Testis (tissue), 2 donors: ENCODE measurements at regions not wholly inside any gene's neighbourhood (a gene's known extent, or its start where the extent isn't known, plus 50 kb on each side); places are given as distances from the start of the nearest gene placed in this dataset.

ENCODE experiments used
- DNase-seq: peaks from one replicate; pipeline ENCODE4 v3.0.0-alpha.2; 2019
- H3K27ac ChIP-seq, 2 donors: fragments of 200-600 bp; sonication (generic); one replicate each; pipeline ENCODE4 v1.5.1; 2019
- H3K27me3 ChIP-seq: fragments of 200-600 bp; sonication (generic); one replicate; pipeline ENCODE4 v1.5.1; 2019
- H3K36me3 ChIP-seq: fragments of 200-600 bp; sonication (generic); one replicate; pipeline ENCODE4 v1.5.1; 2017; ENCODE audit warnings: low read depth; ENCODE audit errors: missing control alignments
- H3K4me1 ChIP-seq: fragments of 200-600 bp; sonication (generic); one replicate; pipeline ENCODE4 v1.5.1; 2019
- H3K4me3 ChIP-seq, 2 donors: fragments of 200-600 bp; sonication (generic); one replicate each; pipeline ENCODE4 v1.5.1; 2017 to 2019
- H3K9me3 ChIP-seq: fragments of 200-600 bp; sonication (generic); one replicate; pipeline ENCODE4 v1.5.1; 2017
- POLR2A ChIP-seq: fragments of 450-650 bp; IDR thresholded peaks from one replicate; pipeline ENCODE4 v1.6.1; 2017; ENCODE audit warnings: antibody characterized with exemption, mild to moderate bottlenecking, moderate library complexity
- WGBS, 2 donors: methylation state at CpG; one replicate each; pipeline ENCODE4 v1.1.5; 2018; 5-methylcytosine and 5-hydroxymethylcytosine counted together
- intact Hi-C: fragments of 100-400 bp; cut with DNase I; formaldehyde crosslinking; loops from one replicate; pipeline ENCODE4 v1.15.1; 2023; ENCODE audit warnings: low total_unique reads
- TF ChIP-seq, protein P1 (sequence below), 3 experiments: fragments of 450-650 bp in 2 of 3; fragments of 200-600 bp in 1 of 3; sonication (generic) in 1 of 3; IDR thresholded peaks; one replicate each; pipeline ENCODE4 v1.5.1; 2016 to 2019; ENCODE audit warnings: antibody characterized with exemption in 3 of 3, mild to moderate bottlenecking in 2 of 3, moderate library complexity in 1 of 3

DNA sequence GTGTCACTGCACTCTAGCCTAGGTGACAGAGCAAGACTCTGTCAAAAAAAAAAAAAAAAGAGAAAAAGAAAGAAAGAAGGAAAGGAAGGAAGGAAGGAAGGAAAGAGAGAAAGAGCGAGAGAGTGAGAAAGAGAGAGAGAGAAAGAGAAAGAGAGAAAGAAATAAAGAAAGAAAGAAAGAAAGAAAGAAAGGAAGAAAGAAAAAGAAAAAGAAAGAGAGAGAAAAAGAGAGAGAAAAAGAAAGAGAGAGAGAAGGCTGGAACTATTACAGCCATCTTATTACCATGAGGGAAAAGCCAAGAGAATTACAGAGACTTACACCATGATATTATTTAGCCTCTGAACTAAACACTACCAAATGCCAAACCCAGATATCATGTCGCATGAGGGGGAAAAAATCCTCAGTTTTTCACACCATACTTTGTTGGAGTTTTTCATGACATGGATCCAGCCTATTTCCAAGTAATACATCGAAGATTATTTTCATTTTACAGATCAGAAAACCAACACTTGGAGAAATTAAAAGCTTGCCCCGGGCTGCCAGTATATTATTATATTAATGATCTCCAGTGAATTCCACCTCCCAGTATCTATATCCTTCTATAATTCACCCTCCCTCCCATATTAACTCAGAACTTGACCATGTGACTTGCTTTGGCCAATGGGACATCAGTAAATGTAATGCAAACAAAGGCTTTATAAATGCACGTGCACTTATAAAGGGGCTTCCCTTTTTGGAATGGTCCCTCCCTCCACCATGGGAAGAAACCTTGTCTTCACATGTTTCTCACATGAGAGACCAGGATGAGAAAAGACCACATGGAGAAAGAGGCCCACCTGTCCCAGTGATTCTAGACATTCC lies 148.6 kb downstream of the MIS18A start:
- H3K4me3 ChIP-seq: no peak overlapping the region
- H3K27ac ChIP-seq: no peak overlapping the region
- DNase-seq: no peak
- no peaks in the 10 kb centered on the region for H3K4me1 ChIP-seq
- H3K36me3 ChIP-seq: no peaks in the 10 kb centered on the region
- no peaks in the 10 kb centered on the region for H3K9me3 ChIP-seq
- TF ChIP-seq POLR2A: no peak
- TF ChIP-seq, protein P1, sequence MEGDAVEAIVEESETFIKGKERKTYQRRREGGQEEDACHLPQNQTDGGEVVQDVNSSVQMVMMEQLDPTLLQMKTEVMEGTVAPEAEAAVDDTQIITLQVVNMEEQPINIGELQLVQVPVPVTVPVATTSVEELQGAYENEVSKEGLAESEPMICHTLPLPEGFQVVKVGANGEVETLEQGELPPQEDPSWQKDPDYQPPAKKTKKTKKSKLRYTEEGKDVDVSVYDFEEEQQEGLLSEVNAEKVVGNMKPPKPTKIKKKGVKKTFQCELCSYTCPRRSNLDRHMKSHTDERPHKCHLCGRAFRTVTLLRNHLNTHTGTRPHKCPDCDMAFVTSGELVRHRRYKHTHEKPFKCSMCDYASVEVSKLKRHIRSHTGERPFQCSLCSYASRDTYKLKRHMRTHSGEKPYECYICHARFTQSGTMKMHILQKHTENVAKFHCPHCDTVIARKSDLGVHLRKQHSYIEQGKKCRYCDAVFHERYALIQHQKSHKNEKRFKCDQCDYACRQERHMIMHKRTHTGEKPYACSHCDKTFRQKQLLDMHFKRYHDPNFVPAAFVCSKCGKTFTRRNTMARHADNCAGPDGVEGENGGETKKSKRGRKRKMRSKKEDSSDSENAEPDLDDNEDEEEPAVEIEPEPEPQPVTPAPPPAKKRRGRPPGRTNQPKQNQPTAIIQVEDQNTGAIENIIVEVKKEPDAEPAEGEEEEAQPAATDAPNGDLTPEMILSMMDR (IDR thresholded peaks at IDR 0.05): no peak
- 88% methylated on average over 5 of the region's 5 CpGs for WGBS, 2 donors
- intact Hi-C loops: no loop called here
- no peaks in the 10 kb centered on the region for H3K27me3 ChIP-seq

DNA sequence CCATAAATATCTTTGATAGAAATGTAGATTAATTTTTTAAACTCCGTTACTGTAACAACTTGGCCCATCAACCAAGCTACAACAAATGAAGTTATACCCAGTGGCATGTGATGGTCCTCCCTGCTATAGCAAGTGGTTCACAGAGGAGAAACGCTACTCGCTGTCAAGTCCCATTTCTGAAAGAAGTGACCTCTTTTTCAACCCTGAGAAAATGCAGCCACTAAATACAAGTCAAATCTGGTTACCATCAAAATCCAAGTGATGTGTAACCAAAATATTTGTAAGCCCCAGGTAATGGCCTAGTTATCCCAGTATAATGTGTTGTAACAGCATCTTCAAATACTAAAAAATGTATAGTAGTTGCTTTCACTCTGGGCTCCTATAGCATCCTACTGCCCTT lies 151.8 kb downstream of the MIS18A start:
- H3K36me3 ChIP-seq: no peaks in the 10 kb centered on the region
- 89 to 94% methylated on average over 3 of the region's 3 CpGs for WGBS, 2 donors
- H3K4me3 ChIP-seq: no peak overlapping the region
- no peaks in the 10 kb centered on the region for H3K27me3 ChIP-seq
- TF ChIP-seq POLR2A: no peak
- TF ChIP-seq, protein P1 (IDR thresholded peaks at IDR 0.05): no peak
- H3K4me1 ChIP-seq: no peaks in the 10 kb centered on the region
- no peak overlapping the region for H3K27ac ChIP-seq
- no peak for DNase-seq
- intact Hi-C loops: no loop called here
- no peaks in the 10 kb centered on the region for H3K9me3 ChIP-seq

DNA sequence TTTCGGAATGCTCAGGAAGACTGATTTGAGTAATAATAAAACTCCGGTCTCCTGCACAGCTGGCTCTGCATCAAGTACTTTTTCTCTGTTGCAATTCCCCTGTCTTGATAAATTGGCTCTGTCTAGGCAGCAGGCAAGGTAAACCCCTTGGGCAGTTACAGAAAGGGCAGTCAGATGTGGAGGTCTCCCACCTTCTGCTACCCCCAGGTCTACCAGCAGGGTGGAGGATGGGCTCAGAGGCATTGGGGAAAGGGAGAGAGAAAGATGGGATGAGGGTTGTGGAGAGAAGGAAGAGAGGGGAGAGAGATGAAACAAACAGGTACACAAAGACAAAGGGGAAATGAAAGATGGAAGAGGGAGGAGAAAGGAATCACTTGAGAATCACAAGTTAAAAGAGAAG lies 156.8 kb downstream of the MIS18A start:
- no peak for DNase-seq
- Histone ChIP-seq H3K4me1 (no peaks in the 10 kb centered on the region), H3K9me3 (no peaks in the 10 kb centered on the region), H3K27me3 (no peaks in the 10 kb centered on the region), H3K27ac (no peak overlapping the region), H3K36me3 (no peaks in the 10 kb centered on the region), H3K4me3 (no peak overlapping the region)
- 94 to 100% methylated on average over 2 of the region's 2 CpGs for WGBS, 2 donors
- TF ChIP-seq, protein P1 (IDR thresholded peaks at IDR 0.05): no peak
- TF ChIP-seq POLR2A: no peak
- intact Hi-C loops: no loop called here

DNA sequence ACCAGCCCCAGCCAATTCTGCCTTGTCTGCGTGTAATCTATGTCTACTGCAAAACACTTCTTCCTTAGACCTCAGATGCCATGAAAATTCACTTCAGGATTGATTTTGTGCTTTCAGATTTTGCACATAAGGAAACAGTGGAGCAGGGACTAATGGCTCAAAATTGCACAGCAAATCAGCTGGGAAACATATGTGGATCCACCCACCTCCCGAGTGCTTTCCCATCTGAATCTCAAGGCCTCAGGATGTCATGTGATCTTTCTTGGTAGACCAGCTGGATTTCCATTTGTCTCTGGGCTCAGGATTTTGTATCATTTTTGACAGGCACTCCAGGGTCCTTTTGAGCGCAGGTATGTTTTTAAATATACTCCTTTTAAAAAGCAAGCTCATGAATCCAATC lies 158.6 kb downstream of the MIS18A start:
- no peak for TF ChIP-seq POLR2A
- TF ChIP-seq, protein P1 (IDR thresholded peaks at IDR 0.05): no peak
- Histone ChIP-seq H3K36me3 (no peaks in the 10 kb centered on the region), H3K4me1 (no peaks in the 10 kb centered on the region), H3K4me3 (no peak overlapping the region), H3K27ac (no peak overlapping the region), H3K27me3 (no peaks in the 10 kb centered on the region), H3K9me3 (no peaks in the 10 kb centered on the region)
- intact Hi-C loops: no loop called here
- no peak for DNase-seq
- WGBS, 2 donors: 80 to 90% methylated on average over 3 of the region's 3 CpGs

DNA sequence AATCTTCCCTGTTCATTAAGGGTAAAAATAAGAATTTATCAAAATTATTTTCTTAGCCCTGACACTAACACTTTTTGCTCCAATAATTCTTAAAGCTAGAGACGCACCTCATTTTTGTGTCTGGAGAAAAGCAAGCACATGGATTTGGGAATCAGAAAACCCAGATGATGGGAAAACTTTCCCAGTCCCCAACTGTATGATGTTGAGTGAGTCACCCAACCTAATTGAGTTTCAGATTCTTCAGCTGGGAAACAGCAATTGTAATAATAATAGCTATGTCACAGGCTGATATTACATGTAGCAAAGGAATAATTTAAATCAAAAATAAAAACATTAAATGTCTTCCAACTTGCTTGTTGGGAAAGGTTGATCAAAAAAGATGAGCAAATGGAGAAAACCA lies 159.0 kb downstream of the MIS18A start:
- no peak for TF ChIP-seq POLR2A
- TF ChIP-seq, protein P1 (IDR thresholded peaks at IDR 0.05): no peak
- no peak for DNase-seq
- no peaks in the 10 kb centered on the region for H3K36me3 ChIP-seq
- no peak overlapping the region for H3K4me3 ChIP-seq
- no peaks in the 10 kb centered on the region for H3K9me3 ChIP-seq
- no peaks in the 10 kb centered on the region for H3K4me1 ChIP-seq
- WGBS, 2 donors: 95% methylated on average over 1 of the region's 1 CpG
- intact Hi-C loops: no loop called here
- no peaks in the 10 kb centered on the region for H3K27me3 ChIP-seq
- no peak overlapping the region for H3K27ac ChIP-seq
